Spleen (tissue), 7 donors: ENCODE measurements at regions not wholly inside any gene's neighbourhood (a gene's known extent, or its start where the extent isn't known, plus 50 kb on each side); places are given as distances from the start of the nearest gene placed in this dataset.

ENCODE experiments used
- CTCF ChIP-seq, 11 experiments: fragments of 200-600 bp in 7 of 11; fragments of 450-650 bp in 4 of 11; sonication (generic) in 4 of 11; IDR thresholded peaks in 8 of 11; conservative IDR thresholded peaks in 3 of 11; 1 replicate in 7 of 11; 2 replicates in 4 of 11; pipeline versions ENCODE4 v1.4.0 to v1.8.0; 2016 to 2021; ENCODE audit warnings: antibody characterized with exemption in 11 of 11, inconsistent platforms in 4 of 11, mild to moderate bottlenecking in 1 of 11
- POLR2A ChIP-seq, 3 donors: fragments of 450-650 bp; IDR thresholded peaks; one replicate each; pipeline ENCODE4 v1.5.1; 2017; ENCODE audit warnings: antibody characterized with exemption in 3 of 3, mild to moderate bottlenecking in 1 of 3
- POLR2AphosphoS5 ChIP-seq, 3 donors: sonication (generic); formaldehyde crosslinking; IDR thresholded peaks; one replicate each; pipeline ENCODE4 v1.5.1; 2017; ENCODE audit warnings: antibody characterized with exemption in 3 of 3
- donor health status: DM: no; HTN: no; CAD: no; lungs with moderate emphysema.
- donor health status: DM: no; HTN: no; CAD: no.
- donor health status: DM: no; HTN: no; CAD: no.

- no peak for TF ChIP-seq CTCF (IDR thresholded peaks at IDR 0.05 in 8 of 11, conservative IDR thresholded peaks at IDR 0.05 in 3 of 11)
- no peak for TF ChIP-seq POLR2AphosphoS5 (IDR thresholded peaks at IDR 0.05)
- no peak for TF ChIP-seq POLR2A (IDR thresholded peaks at IDR 0.05)
Observed at GRCh38 chr16:81181013-81181720, 57.3 kb upstream of the BCO1 start.
